Middle frontal gyrus (tissue), 1 donor: ENCODE measurements at regions not wholly inside any gene's neighbourhood (a gene's known extent, or its start where the extent isn't known, plus 50 kb on each side); places are given as distances from the start of the nearest gene placed in this dataset.
A peak's percentile ranks its signal among the peaks of the same experiment; 100 is the strongest.
"Not testable (repeated sequence)": the region's sequence is repeated elsewhere in the genome, so short reads cannot be mapped to it uniquely, and the experiment has no call there.

ENCODE experiments used
- DNase-seq: peaks from one replicate; pipeline ENCODE4 v3.0.0-alpha.2; 2015; ENCODE audit warnings: low spot score; ENCODE audit errors: extremely low spot score

GRCh38 chr3:152621006-152621868, 213.7 kb upstream of the P2RY1 start:
- no peak for DNase-seq

- DNase-seq: no peak
Measured at GRCh38 chr3:152621967-152622810, 212.7 kb upstream of the P2RY1 start.

GRCh38 chr3:152622811-152623167, 212.1 kb upstream of the P2RY1 start:
- DNase-seq: no peak

GRCh38 chr3:152623286-152623911, 211.5 kb upstream of the P2RY1 start:
- no peak for DNase-seq

DNA sequence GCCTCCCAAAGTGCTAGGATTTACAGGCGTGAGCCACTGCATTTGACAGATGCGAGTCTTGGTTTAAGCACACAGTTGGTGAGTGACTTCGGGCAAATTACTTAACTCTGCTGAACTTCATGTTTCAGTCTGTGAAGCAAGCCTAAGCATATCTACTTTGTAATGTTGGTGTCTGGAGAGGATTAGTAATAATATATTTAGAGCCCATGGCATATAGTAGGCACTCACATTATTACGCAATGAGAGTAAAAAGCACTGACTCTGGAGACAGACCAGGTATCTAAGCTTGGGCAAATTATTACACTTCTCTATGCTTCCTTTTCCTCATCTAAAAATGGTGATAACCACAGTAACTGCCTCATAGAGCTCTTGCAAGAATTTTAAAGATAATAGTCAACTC, 208.7 kb upstream of the P2RY1 start:
- no peak for DNase-seq

GRCh38 chr3:152628496-152628895, 206.4 kb upstream of the P2RY1 start:
- no peak for DNase-seq

DNA sequence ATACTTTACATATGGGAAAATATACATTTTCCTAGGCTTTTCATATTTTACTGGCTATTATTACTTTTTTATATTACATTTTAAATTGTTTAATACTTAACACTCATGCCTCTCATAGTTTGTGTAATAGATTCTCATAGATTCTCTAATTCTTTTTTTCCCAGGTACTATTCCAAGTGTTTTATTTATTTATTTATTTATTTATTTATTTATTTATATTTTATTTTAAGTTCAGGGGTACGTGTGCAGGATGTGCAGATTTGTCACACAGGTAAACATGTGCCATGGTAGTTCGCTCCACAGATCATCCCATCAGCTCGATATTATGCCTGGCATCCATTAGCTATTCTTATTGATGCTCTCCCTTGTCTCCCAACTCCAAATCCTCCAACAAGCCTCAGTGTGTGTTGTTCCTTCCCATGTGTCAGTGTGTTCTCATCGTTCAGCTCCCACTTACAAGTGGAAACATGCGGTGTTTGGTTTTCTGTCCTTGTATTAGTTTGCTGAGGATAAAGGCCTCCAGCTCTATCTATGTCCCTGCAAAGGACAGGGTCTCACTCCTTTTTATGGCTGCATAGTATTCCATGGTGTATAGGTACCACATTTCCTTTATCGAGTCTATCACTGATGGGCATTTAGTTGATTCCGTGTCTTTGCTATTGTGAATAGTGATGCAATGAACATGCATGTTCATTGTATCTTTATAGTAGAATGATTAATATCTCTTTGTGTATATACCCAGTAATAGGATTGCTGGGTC, 205.4 kb upstream of the P2RY1 start:
- no peak for DNase-seq

DNA sequence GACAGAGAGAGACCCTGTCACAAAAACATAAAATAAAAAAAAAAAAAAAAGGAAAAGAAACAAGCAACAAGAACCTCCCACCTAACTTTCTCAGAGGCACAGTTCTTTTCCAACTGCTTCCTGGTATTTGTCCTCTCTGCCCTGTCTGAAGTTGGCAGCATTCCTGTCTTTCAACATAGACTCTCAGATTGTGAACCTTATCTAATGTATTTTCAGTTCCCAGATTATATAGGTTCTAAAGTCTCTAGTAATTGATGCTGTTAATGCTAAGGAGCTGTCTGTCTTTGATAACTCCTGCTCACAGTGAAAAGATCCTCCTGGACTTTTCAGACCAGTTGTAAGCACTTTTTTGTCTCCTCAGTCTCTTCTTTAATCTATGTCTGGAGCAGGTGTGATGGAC, 199.5 kb upstream of the P2RY1 start:
- DNase-seq: no peak

DNA sequence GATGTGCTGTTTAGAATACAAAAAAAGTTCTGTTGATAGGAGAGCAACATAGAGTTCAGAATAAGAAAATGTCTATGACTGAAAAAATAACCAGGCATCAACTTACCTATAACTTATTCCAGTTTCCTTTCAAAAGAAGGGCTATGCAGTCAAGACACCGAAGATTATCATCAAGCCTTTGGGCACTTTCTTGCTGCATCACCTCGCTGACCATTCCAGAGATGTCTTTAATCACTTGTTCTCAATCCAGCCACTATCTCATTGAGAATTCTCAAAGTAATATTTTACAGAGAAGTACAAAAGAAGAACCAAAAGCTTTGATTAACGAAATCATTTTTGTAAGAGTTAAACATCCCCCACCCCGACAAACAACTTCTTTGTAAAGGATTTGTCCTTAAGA, 198.3 kb upstream of the P2RY1 start:
- DNase-seq: no peak

GRCh38 chr3:152638214-152638613, 196.7 kb upstream of the P2RY1 start:
- no peak for DNase-seq

DNA sequence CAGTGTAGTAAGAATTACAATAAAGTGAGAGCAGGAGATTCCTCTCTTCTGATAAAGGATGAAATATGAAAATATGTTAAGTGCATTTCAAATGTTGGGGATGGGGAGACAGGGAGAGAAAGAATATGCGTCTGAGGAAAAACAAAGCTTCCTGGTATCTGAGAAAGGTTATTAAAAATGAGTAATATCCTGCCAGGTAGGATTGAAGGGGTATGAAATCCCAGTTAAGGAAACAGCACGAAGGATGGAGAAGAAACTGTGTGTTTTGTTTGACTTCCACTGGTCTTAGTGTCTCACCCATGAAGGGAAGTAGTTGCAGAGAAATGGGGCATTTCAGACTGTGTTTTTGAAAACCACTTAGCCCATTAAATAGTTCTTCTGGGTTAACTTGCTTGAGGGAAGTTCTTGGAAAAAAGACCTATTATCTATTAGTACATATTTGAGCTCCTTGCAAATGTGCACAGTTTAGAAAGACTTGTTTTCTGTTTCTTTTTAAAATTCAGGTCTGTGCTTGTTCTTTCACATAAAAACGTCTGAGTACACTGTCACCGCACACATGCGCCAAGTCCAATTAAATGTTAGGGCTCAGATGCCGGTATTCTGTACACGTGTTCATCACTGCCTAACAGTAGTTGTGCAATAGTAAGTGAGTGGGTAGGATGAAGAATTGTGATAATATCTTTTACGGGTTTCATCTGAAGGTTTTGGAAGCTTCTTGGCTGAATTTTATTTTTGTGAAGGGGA, 196.1 kb upstream of the P2RY1 start:
- DNase-seq: peak; percentile 67

GRCh38 chr3:152641198-152641597, 193.7 kb upstream of the P2RY1 start:
- DNase-seq: no peak

DNA sequence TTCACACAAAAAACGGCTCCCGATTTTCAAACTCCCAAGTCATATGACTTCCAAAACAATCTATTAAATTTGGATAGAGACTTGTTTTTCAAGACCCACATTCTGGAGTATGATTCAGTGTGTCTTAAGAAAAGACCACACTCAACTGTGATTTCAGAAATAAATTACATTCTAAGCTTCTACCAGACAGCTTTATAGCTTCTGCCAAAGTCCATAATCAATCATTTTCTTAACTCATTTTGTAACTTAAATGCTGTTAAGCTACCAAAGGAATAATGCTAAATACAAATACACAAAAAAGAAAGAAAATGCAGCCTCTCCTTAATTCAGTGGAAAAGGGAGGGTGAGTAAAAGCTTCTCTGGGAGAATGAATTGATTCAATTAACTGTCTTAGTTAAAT, 192.3 kb upstream of the P2RY1 start:
- DNase-seq: no peak

DNA sequence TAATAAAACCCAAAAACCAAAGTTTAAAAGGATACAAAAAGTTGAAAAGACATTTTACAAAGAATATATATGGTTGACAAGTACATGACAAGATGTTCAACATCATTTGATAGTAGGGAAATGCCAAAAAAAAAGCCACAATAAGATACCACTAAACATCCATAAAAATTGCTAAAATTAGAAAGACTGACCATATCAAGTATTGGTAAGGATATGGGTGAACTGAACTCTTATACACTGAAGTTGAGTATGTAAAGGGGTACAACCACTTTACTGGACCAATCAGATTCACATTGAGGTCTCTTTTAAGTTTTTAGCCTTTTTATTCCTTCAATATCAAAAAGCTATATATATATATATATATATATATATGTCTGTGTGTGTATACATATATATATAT, 190.5 kb upstream of the P2RY1 start:
- no peak for DNase-seq

DNA sequence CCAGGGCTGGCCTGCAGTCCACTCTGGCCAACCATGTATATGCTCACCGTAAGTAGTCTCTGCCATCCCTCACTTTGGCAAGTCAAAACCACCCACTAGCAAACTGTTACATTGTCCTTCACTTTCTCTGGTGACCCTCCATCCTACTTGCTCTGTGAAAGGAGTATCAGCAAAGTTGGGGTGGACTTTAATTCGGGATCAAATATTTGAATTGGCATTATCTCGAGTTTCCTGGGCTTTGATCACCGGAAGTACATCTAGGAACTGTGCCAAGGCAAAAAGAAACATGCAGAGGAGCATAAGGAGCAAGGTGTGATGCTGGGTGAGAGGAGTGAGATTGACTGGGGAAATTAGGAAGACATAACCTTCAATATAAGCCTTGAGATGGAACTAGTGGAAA, 188.9 kb upstream of the P2RY1 start:
- no peak for DNase-seq

DNA sequence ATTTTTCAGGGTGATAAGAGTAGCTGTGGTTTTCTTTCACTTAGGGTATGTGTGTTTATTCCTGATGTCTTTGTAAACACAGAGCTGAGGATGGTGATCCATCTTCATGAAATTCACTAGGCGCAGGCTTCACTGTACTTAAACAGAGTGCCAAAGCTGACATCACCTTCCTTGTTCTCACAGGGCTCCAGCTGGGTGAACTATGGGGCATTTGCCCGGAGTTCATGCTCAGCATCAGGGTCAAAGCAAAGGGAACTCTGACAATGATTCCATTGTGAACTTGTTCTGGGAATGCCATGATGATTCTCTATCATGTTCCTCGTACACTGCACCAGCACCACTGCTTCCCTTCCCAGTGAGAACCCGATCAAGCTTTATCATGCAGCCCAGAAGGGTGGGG, 184.8 kb upstream of the P2RY1 start:
- peak; percentile 72 for DNase-seq

- DNase-seq: not testable (repeated sequence)
Measured at GRCh38 chr3:152650923-152651322, 184.0 kb upstream of the P2RY1 start.

DNA sequence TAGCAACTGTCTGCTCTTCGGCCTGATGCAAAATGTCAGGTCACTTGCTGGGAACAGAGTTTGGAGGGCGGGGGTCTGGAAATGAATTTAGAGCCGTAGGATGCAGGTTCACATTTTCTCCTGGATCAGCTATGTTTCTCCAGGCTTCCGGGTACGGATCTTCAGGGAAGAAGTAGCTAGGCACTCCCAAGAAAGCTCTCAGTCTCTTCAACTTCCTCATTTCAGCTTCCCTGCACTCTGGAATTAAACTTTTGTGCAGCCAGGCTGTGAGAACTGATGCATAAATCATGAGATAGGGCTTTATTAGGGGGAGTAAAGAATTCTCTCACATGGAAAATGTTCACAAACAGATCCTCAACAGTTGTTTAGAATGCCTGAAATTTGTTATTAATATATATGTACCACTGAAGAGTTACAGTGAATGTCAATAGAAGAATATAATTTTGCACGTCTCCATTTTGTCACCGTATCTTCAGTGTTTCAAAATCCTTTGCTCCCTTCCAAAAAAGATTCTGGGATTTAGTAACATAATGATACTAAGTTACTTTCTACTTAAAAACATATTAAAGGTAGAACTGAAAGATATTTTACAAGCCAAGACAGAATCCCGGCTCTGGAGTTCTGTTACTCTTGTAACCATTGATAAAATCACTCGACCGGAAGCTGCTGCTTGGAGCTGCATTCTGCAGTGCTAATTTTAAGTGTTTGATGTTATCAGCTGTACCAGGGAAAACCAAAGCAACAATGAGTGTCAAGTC, 178.5 kb upstream of the P2RY1 start:
- no peak for DNase-seq

DNA sequence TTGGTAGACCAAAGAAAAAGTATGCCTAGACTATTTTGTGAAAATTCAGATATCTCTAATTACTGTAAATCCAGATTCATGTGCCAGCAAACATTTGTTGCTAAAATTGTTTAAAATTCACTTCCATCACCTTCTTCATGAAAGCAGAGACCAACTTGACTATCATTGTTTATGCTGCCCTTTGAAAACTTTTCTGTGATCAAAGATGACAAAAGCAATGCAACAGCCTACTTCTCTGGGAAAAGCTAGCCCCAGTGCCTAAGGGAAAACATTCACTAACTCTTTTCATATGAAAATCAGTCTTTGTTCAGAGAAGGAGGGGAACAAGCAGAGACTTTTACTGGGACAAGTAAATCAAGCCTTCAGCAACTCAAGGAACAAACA, 178.0 kb upstream of the P2RY1 start:
- no peak for DNase-seq
